Loucy (cell line): ENCODE measurements at regions not wholly inside any gene's neighbourhood (a gene's known extent, or its start where the extent isn't known, plus 50 kb on each side); places are given as distances from the start of the nearest gene placed in this dataset.

Experiments
- H2AFZ ChIP-seq: fragments of 200-600 bp; sonication (generic); 2 replicates; pipeline ENCODE4 v1.6.0; 2016; ENCODE audit warnings: antibody characterized with exemption, mild to moderate bottlenecking, low read length, moderate library complexity
- H3F3A ChIP-seq: fragments of 200-600 bp; 2 replicates; pipeline ENCODE4 v1.6.0; 2016; ENCODE audit warnings: antibody characterized with exemption, low read depth, mild to moderate bottlenecking
- H3K27me3 ChIP-seq: fragments of 200-600 bp; sonication (generic); 2 replicates; pipeline ENCODE4 v1.6.1; 2014; ENCODE audit warnings: low read length, mild to moderate bottlenecking; ENCODE audit not compliant: insufficient read depth, poor library complexity, severe bottlenecking
- H3K36me3 ChIP-seq: fragments of 200-600 bp; sonication (generic); 2 replicates; pipeline ENCODE4 v1.6.1; 2016; ENCODE audit warnings: low read length; ENCODE audit not compliant: insufficient read depth
- H3K4me1 ChIP-seq: fragments of 200-600 bp; sonication (generic); 2 replicates; pipeline ENCODE4 v1.5.1; 2014; ENCODE audit warnings: low read length, mild to moderate bottlenecking; ENCODE audit not compliant: insufficient read depth, poor library complexity, severe bottlenecking
- H3K4me2 ChIP-seq: fragments of 200-600 bp; sonication (generic); 2 replicates; pipeline ENCODE4 v1.6.0; 2014; ENCODE audit warnings: antibody characterized with exemption, low read length, low read depth, mild to moderate bottlenecking; ENCODE audit not compliant: poor library complexity, severe bottlenecking
- H3K4me3 ChIP-seq: fragments of 200-600 bp; sonication (generic); 2 replicates; pipeline ENCODE4 v1.5.1; 2014; ENCODE audit warnings: low read length, mild to moderate bottlenecking, mixed read lengths; ENCODE audit not compliant: poor library complexity, severe bottlenecking
- H3K79me2 ChIP-seq: fragments of 200-600 bp; sonication (generic); 2 replicates; pipeline ENCODE4 v1.6.1; 2014; ENCODE audit warnings: low read length; ENCODE audit not compliant: insufficient read depth
- H3K9ac ChIP-seq: fragments of 200-600 bp; sonication (generic); 2 replicates; pipeline ENCODE4 v1.6.0; 2014; ENCODE audit warnings: mild to moderate bottlenecking, low read depth, low read length, moderate library complexity; ENCODE audit not compliant: poor library complexity, severe bottlenecking
- H3K9me2 ChIP-seq: fragments of 200-600 bp; sonication (generic); replicated peaks from 2 replicates; pipeline ENCODE4 v1.6.1; 2016; ENCODE audit warnings: low read depth, low read length, mixed read lengths
- H3K9me3 ChIP-seq: fragments of 200-600 bp; sonication (generic); 2 replicates; pipeline ENCODE4 v1.6.1; 2014; ENCODE audit warnings: mild to moderate bottlenecking, antibody characterized with exemption, low read length, low read depth; ENCODE audit not compliant: insufficient read depth
- H4K20me1 ChIP-seq: fragments of 200-600 bp; sonication (generic); 2 replicates; pipeline ENCODE4 v1.6.0; 2014; ENCODE audit warnings: antibody characterized with exemption, low read length, mild to moderate bottlenecking; ENCODE audit not compliant: insufficient read depth, poor library complexity, severe bottlenecking
- EZH2phosphoT487 ChIP-seq: fragments of 200-600 bp; IDR thresholded peaks from 2 replicates; pipeline ENCODE4 v1.6.1; 2018; ENCODE audit warnings: antibody characterized with exemption, mild to moderate bottlenecking, moderate library complexity, borderline replicate concordance
- TF ChIP-seq, protein P1 (sequence below): fragments of 200-600 bp; sonication (generic); conservative IDR thresholded peaks from 2 replicates; pipeline ENCODE4 v1.5.1; 2014; ENCODE audit warnings: mild to moderate bottlenecking, antibody characterized with exemption, low read length

DNA sequence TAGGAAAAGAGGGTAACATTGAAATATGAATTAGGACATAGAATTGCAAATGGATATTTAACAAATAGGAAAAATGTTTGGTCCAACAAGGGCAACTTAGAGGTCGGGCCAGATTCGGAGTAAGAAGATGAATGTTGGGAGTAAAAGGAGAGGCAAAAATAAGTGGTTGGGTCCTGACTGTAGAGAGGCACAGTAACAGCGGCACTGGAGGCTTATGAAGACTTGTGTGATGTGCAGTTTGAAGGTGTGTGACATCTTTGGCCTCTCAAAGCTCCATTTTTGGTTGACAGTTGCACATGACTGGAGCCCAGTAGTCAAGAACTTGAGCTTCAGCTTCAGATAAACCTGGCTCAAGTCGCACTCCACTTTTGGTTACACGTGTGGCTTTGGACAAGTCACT lies 109.9 kb upstream of the PAXBP1 start:
- Histone ChIP-seq H2AFZ (no peak overlapping the region), H3K9ac (no peak overlapping the region), H3K27me3 (no peaks in the 10 kb centered on the region), H3K36me3 (no peaks in the 10 kb centered on the region), H3K4me1 (peaks cover 6% of the 10 kb centered on the region), H3K79me2 (no peaks in the 10 kb centered on the region), H3F3A (no peaks in the 10 kb centered on the region), H4K20me1 (no peaks in the 10 kb centered on the region), H3K4me2 (no peak overlapping the region), H3K9me3 (no peaks in the 10 kb centered on the region), H3K4me3 (no peak overlapping the region), H3K9me2 (no peaks in the 10 kb centered on the region)
- TF ChIP-seq, protein P1, sequence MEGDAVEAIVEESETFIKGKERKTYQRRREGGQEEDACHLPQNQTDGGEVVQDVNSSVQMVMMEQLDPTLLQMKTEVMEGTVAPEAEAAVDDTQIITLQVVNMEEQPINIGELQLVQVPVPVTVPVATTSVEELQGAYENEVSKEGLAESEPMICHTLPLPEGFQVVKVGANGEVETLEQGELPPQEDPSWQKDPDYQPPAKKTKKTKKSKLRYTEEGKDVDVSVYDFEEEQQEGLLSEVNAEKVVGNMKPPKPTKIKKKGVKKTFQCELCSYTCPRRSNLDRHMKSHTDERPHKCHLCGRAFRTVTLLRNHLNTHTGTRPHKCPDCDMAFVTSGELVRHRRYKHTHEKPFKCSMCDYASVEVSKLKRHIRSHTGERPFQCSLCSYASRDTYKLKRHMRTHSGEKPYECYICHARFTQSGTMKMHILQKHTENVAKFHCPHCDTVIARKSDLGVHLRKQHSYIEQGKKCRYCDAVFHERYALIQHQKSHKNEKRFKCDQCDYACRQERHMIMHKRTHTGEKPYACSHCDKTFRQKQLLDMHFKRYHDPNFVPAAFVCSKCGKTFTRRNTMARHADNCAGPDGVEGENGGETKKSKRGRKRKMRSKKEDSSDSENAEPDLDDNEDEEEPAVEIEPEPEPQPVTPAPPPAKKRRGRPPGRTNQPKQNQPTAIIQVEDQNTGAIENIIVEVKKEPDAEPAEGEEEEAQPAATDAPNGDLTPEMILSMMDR: no peak
- TF ChIP-seq EZH2phosphoT487: no peak

DNA sequence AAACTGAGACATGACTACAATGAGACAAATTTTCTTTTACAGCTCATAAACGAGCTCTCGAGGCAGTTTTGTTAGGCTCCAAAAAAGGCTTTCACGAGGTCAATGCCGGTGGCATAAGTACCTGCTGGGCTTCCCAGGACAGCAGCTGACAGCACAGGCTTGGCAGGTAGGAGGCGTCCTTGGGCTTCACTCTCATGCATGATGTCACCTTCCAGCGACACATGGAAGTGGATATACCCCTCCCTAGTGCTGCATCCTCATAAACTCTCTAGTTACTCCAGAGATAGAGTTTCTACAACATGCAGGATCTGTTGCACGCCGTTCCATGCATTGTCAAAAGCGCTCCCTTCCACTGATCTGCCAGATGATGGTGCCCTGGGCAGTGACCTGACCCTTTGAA lies 112.5 kb upstream of the PAXBP1 start:
- H3K79me2 ChIP-seq: no peaks in the 10 kb centered on the region
- no peak overlapping the region for H3K9ac ChIP-seq
- H3K4me3 ChIP-seq: no peak overlapping the region
- no peak overlapping the region for H2AFZ ChIP-seq
- peaks cover 15% of the 10 kb centered on the region for H3K4me1 ChIP-seq
- H3K27me3 ChIP-seq: no peaks in the 10 kb centered on the region
- H3K4me2 ChIP-seq: no peak overlapping the region
- no peaks in the 10 kb centered on the region for H3K36me3 ChIP-seq
- TF ChIP-seq EZH2phosphoT487: no peak
- TF ChIP-seq, protein P1: peak; percentile 17; the same call in 1 of the 2 replicates
- H3F3A ChIP-seq: no peaks in the 10 kb centered on the region
- H3K9me3 ChIP-seq: no peaks in the 10 kb centered on the region
- no peaks in the 10 kb centered on the region for H4K20me1 ChIP-seq
- H3K9me2 ChIP-seq: no peaks in the 10 kb centered on the region

DNA sequence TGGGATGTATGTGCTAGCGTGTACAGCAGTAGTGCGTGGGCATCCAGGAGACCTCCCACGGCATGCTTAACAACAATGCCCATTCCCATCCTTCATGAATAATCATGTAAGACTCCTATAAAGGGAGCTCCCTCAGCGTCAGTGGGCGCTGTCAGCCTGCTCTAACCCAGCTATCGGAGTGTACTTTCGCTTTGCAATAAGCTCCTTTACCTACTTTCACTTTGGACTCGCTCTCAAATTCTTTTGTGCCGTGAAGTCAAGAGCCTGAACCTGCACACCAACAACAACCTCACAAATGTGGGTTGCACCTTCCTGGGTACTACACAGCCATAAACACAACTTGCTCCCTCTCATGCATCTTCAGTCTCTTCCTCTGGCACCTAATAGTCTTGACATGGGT lies 114.8 kb upstream of the PAXBP1 start:
- H3F3A ChIP-seq: no peaks in the 10 kb centered on the region
- peak overlapping the region; percentile 89 for H3K4me2 ChIP-seq

More for the DNA sequence above, 114.8 kb upstream of the PAXBP1 start:
- Histone ChIP-seq H2AFZ (peak overlapping the region; percentile 98), H3K27me3 (no peaks in the 10 kb centered on the region), H3K9me3 (no peaks in the 10 kb centered on the region), H3K9ac (peak overlapping the region; percentile 62), H3K9me2 (no peaks in the 10 kb centered on the region), H3K36me3 (no peaks in the 10 kb centered on the region), H3K4me1 (peaks cover 15% of the 10 kb centered on the region), H3K4me3 (peak overlapping the region; percentile 76), H4K20me1 (no peaks in the 10 kb centered on the region), H3K79me2 (no peaks in the 10 kb centered on the region)
- TF ChIP-seq, protein P1: no peak; the same call in 1 of the 2 replicates
- TF ChIP-seq EZH2phosphoT487: no peak
